K562 (cell line): ENCODE measurements at regions not wholly inside any gene's neighbourhood (a gene's known extent, or its start where the extent isn't known, plus 50 kb on each side); places are given as distances from the start of the nearest gene placed in this dataset.

Experiments
- ATAC-seq: fragments of 200-7000 bp; cut with Tn5 transposase; 3 replicates; pipeline ENCODE4 v1.9.1; 2020; ENCODE audit warnings: moderate library complexity
- BruUV-seq: library from RNA; stranded (reverse); fragments of 400-500 nt; replicated peaks from 2 replicates; lab custom pipeline; 2021; lab: Mats Ljungman, UMichigan
- CTCF ChIA-PET: fragments of 300-600 bp; formaldehyde crosslinking; extraction: SDS; loops from one replicate; lab custom pipeline; 2021; ENCODE audit warnings: low intra/inter-chr PET ratio; lab: Yijun Ruan, JAX
- POLR2A ChIA-PET: fragments of 300-600, 350-650 bp; sonication (Branson Sonifier 250); formaldehyde crosslinking; extraction: SDS; loops from one replicate; lab custom pipeline; 2021; ENCODE audit warnings: antibody characterized with exemption, inconsistent platforms; lab: Yijun Ruan, JAX
- DNase-seq, 4 experiments: peaks; one replicate each; pipeline versions ENCODE4 v3.0.0 to v3.0.0-alpha.2; 2011 to 2018; ENCODE audit warnings: low spot score in 3 of 4, mixed read lengths in 3 of 4; ENCODE audit errors: extremely low read depth in 1 of 4
- FAIRE-seq: peaks from 2 replicates; lab custom pipeline; 2011; peaks lifted over from hg19 to GRCh38; lab: Jason Lieb, UNC
- H2AFZ ChIP-seq: 2 replicates; pipeline ENCODE4 v1.6.0; 2011; ENCODE audit warnings: low read depth, low read length, control low read depth, inconsistent platforms
- H3K27ac ChIP-seq: fragments of 200-600 bp; 3 replicates; pipeline ENCODE4 v1.8.0; 2011; ENCODE audit warnings: low read depth, mild to moderate bottlenecking, control low read depth, inconsistent platforms, low read length, moderate library complexity, mixed read lengths; ENCODE audit errors: extremely low read depth
- H3K27me3 ChIP-seq, 2 experiments: fragments of 300-600 bp in 1 of 2; 2 replicates in 1 of 2; 3 replicates in 1 of 2; pipeline versions ENCODE4 v1.6.0 to v1.8.0; 2011; ENCODE audit warnings: inconsistent platforms in 2 of 2, low read length in 2 of 2, mild to moderate bottlenecking in 1 of 2, mixed read lengths in 1 of 2, moderate library complexity in 1 of 2; ENCODE audit not compliant: control insufficient read depth in 2 of 2, insufficient read depth in 2 of 2
- H3K36me3 ChIP-seq: fragments of 300-600 bp; 3 replicates; pipeline ENCODE4 v1.8.0; 2011; ENCODE audit warnings: mild to moderate bottlenecking, low read length, inconsistent platforms; ENCODE audit not compliant: control insufficient read depth, insufficient read depth
- H3K4me1 ChIP-seq, 2 experiments: fragments of 200-600 bp in 1 of 2; replicated peaks in 1 of 2; 2 replicates in 1 of 2; 3 replicates in 1 of 2; pipeline versions ENCODE4 v1.5.1 to v1.8.0; 2011; ENCODE audit warnings: inconsistent platforms in 2 of 2, low read length in 2 of 2, mild to moderate bottlenecking in 1 of 2, mixed read lengths in 1 of 2, moderate library complexity in 1 of 2; ENCODE audit not compliant: control insufficient read depth in 2 of 2, insufficient read depth in 2 of 2
- H3K4me2 ChIP-seq: 2 replicates; pipeline ENCODE4 v1.6.1; 2011; ENCODE audit warnings: low read length, control low read depth, inconsistent platforms, mixed read lengths; ENCODE audit not compliant: insufficient read depth
- H3K4me3 ChIP-seq: fragments of 200-600 bp; sonication (generic), shearing (Covaris generic); 2 replicates; pipeline ENCODE4 v1.5.1; 2016; ENCODE audit warnings: control low read depth, inconsistent platforms
- H3K79me2 ChIP-seq: fragments of 200-600 bp; 3 replicates; pipeline ENCODE4 v1.8.0; 2011; ENCODE audit warnings: low read length, inconsistent platforms; ENCODE audit not compliant: control insufficient read depth, insufficient read depth
- H3K9ac ChIP-seq, 2 experiments: 2 replicates each; pipeline versions ENCODE4 v1.6.0 to v1.6.1; 2011; ENCODE audit warnings: low read depth in 2 of 2, low read length in 2 of 2, control low read depth in 1 of 2, inconsistent platforms in 1 of 2, mild to moderate bottlenecking in 1 of 2, mixed read lengths in 1 of 2; ENCODE audit not compliant: insufficient read depth in 1 of 2
- H3K9me1 ChIP-seq: one replicate; pipeline ENCODE4 v1.6.0; 2011; ENCODE audit warnings: inconsistent platforms, mild to moderate bottlenecking, low read length, moderate library complexity; ENCODE audit not compliant: control insufficient read depth, insufficient read depth
- H3K9me3 ChIP-seq: replicated peaks from 2 replicates; pipeline ENCODE4 v1.5.1; 2011; ENCODE audit warnings: low read depth, low read length, inconsistent platforms; ENCODE audit not compliant: control insufficient read depth, insufficient read depth
- H4K20me1 ChIP-seq: replicated peaks from 2 replicates; pipeline ENCODE4 v1.6.1; 2011; ENCODE audit warnings: low read length, inconsistent platforms, mixed read lengths; ENCODE audit not compliant: control insufficient read depth, insufficient read depth
- BCL6 ChIP-seq: fragments of 250-450 bp; sonication (Bioruptor Pico); IDR thresholded peaks from 2 replicates; pipeline ENCODE4 v1.4.0; 2020
- CREB5 ChIP-seq: fragments of 250-450 bp; sonication (Bioruptor Pico); IDR thresholded peaks from 2 replicates; pipeline ENCODE4 v1.5.0; 2020; ENCODE audit warnings: mild to moderate bottlenecking
- FOXK2 ChIP-seq, 2 experiments: fragments of 450-650 bp; IDR thresholded peaks in 1 of 2; conservative IDR thresholded peaks in 1 of 2; 2 replicates each; pipeline ENCODE4 v1.6.1; 2016; ENCODE audit warnings: low read depth in 2 of 2, mild to moderate bottlenecking in 1 of 2
- GTF2F1 ChIP-seq: IDR thresholded peaks from 2 replicates; pipeline ENCODE4 v1.6.1; 2011; ENCODE audit warnings: low read depth, low read length, improper control_type of control experiment
- HDAC8 ChIP-seq: fragments of 450-650 bp; IDR thresholded peaks from 2 replicates; pipeline ENCODE4 v1.6.1; 2016; ENCODE audit warnings: mild to moderate bottlenecking, missing genetic modification characterization, moderate library complexity, missing compliant biosample characterization
- HMG20B ChIP-seq: fragments of 250-450 bp; sonication (Bioruptor Pico); IDR thresholded peaks from 2 replicates; pipeline ENCODE4 v1.5.0; 2021; ENCODE audit warnings: mild to moderate bottlenecking
- HNRNPK ChIP-seq: fragments of 200-400 bp; formaldehyde crosslinking; IDR thresholded peaks from one replicate; pipeline ENCODE4 v1.6.1; 2018; ENCODE audit warnings: mild to moderate bottlenecking, low read depth, low read length; ENCODE audit not compliant: poor library complexity, severe bottlenecking
- NBN ChIP-seq: fragments of 450-650 bp; IDR thresholded peaks from 2 replicates; pipeline ENCODE4 v1.6.1; 2016; ENCODE audit warnings: low read depth, mild to moderate bottlenecking
- NCOR1 ChIP-seq: fragments of 450-650 bp; IDR thresholded peaks from 2 replicates; pipeline ENCODE4 v1.6.1; 2016; ENCODE audit warnings: mild to moderate bottlenecking, moderate library complexity
- NR1H2 ChIP-seq: sonication (generic); formaldehyde crosslinking; IDR thresholded peaks from 2 replicates; pipeline ENCODE4 v1.4.0; 2020; ENCODE audit warnings: mild to moderate bottlenecking, missing genetic modification reagents
- PHF8 ChIP-seq: fragments of 200-600 bp; sonication (generic); IDR thresholded peaks from 2 replicates; pipeline ENCODE4 v1.6.1; 2012; ENCODE audit warnings: mixed run types, mild to moderate bottlenecking, inconsistent platforms, low read length, moderate library complexity, borderline replicate concordance
- RAD21 ChIP-seq, 2 experiments: fragments of 250-450 bp in 1 of 2; fragments of 450-650 bp in 1 of 2; sonication (Bioruptor Pico) in 1 of 2; formaldehyde crosslinking in 1 of 2; IDR thresholded peaks in 1 of 2; conservative IDR thresholded peaks in 1 of 2; 2 replicates each; pipeline versions ENCODE4 v1.4.0 to v1.8.0; 2020 to 2022; ENCODE audit warnings: mild to moderate bottlenecking in 2 of 2, moderate library complexity in 1 of 2
- RFX1 ChIP-seq: fragments of 450-650 bp; IDR thresholded peaks from 2 replicates; pipeline ENCODE4 v1.6.1; 2016; ENCODE audit warnings: mild to moderate bottlenecking, moderate library complexity
- SLC30A9 ChIP-seq: fragments of 250-450 bp; sonication (Bioruptor Pico); IDR thresholded peaks from 2 replicates; pipeline ENCODE4 v1.8.0; 2022; ENCODE audit warnings: mild to moderate bottlenecking, moderate library complexity
- SUPT5H ChIP-seq: fragments of 450-650 bp; IDR thresholded peaks from 2 replicates; pipeline ENCODE4 v1.6.1; 2016
- THAP7 ChIP-seq: fragments of 250-450 bp; sonication (Bioruptor Pico); IDR thresholded peaks from 2 replicates; pipeline ENCODE4 v1.5.0; 2021
- U2AF2 ChIP-seq: fragments of 200-400 bp; formaldehyde crosslinking; optimal IDR thresholded peaks from 2 replicates; pipeline ENCODE3; 2017; ENCODE audit warnings: low read depth, mild to moderate bottlenecking, low read length
- ZBTB11 ChIP-seq, 3 experiments: fragments of 200-800 bp in 1 of 3; fragments of 250-450 bp in 1 of 3; fragments of 450-650 bp in 1 of 3; sonication (Bioruptor Pico) in 1 of 3; sonication (Bioruptor generic) in 1 of 3; formaldehyde crosslinking in 1 of 3; IDR thresholded peaks; 2 replicates each; pipeline versions ENCODE4 v1.6.1 to v1.8.0; 2016 to 2022; ENCODE audit warnings: mild to moderate bottlenecking in 2 of 3, missing genetic modification characterization in 2 of 3, missing compliant biosample characterization in 1 of 3, moderate library complexity in 1 of 3
- ZNF583 ChIP-seq: fragments of 250-450 bp; sonication (Bioruptor Pico); IDR thresholded peaks from 2 replicates; pipeline ENCODE4 v1.4.0; 2020
- ZSCAN32 ChIP-seq: fragments of 450-650 bp; formaldehyde crosslinking; IDR thresholded peaks from 2 replicates; pipeline ENCODE4 v1.4.0; 2020; ENCODE audit warnings: mild to moderate bottlenecking, moderate library complexity
- WGBS: fragments of 100-300 bp; shearing (Covaris generic); methylation state at CpG from one replicate; pipeline ENCODE4 v1.1.6; 2016; ENCODE audit warnings: low coverage, mixed read lengths; ENCODE audit not compliant: insufficient coverage; ENCODE audit errors: missing lambda C conversion rate; 5-methylcytosine and 5-hydroxymethylcytosine counted together
- in situ Hi-C: fragments of 300-500 bp; cut with MboI; formaldehyde crosslinking; loops from 4 replicates; pipeline ENCODE4 v1.15.0; 2018; ENCODE audit warnings: inconsistent platforms, mixed read lengths
- intact Hi-C: fragments of 100-400 bp; cut with micrococcal nuclease; formaldehyde crosslinking; loops from 2 replicates; pipeline ENCODE4 v1.14.2; 2022

- no peak for DNase-seq
Measured at GRCh38 chr4:59380841-59381366, 1819.2 kb upstream of the ADGRL3 start.

More at GRCh38 chr4:59380841-59381366, 1819.2 kb upstream of the ADGRL3 start:
- no peaks in the 10 kb centered on the region for H4K20me1 ChIP-seq
- TF ChIP-seq RFX1 (no peak), PHF8 (no peak), SUPT5H (no peak), HMG20B (CRISPR knock-in tag) (no peak), ZSCAN32 (CRISPR knock-in tag) (no peak), NBN (no peak), ZNF583 (CRISPR knock-in tag) (no peak), NR1H2 (CRISPR knock-in tag) (no peak), SLC30A9 (CRISPR knock-in tag) (no peak), RAD21 (CRISPR knock-in tag; conservative IDR thresholded peaks at IDR 0.05 in 1 of 2, IDR thresholded peaks at IDR 0.05 in 1 of 2) (no peak), HNRNPK (no peak), FOXK2 (conservative IDR thresholded peaks at IDR 0.05 in 1 of 2, IDR thresholded peaks at IDR 0.05 in 1 of 2; ENCODE audit: low read depth in 2 of 2) (no peak), HDAC8 (tag) (no peak), ZBTB11 (CRISPR knock-in tag; IDR thresholded peaks at IDR 0.05) (no peak), GTF2F1 (no peak), NCOR1 (no peak), THAP7 (no peak), BCL6 (CRISPR knock-in tag) (no peak), U2AF2 (no peak), CREB5 (CRISPR knock-in tag) (no peak)
- H3K9ac ChIP-seq: no peak overlapping the region
- no peaks in the 10 kb centered on the region for H3K9me1 ChIP-seq
- ChIA-PET POLR2A (interaction anchor here (0.6 kb wide), 1 partner anchor 96 kb away, joined by 3 read pairs; no protein-coding TSS in a partner anchor), CTCF (no interaction called here)
- no peak overlapping the region for H3K4me2 ChIP-seq
- intact Hi-C loops (no loop called here), in situ Hi-C loops (no loop called here)
- 10% methylated on average over 2 of the region's 2 CpGs for WGBS
- no peak overlapping the region for H3K27ac ChIP-seq
- no peaks in the 10 kb centered on the region for H3K4me1 ChIP-seq
- no peak overlapping the region for H2AFZ ChIP-seq
- H3K79me2 ChIP-seq: no peaks in the 10 kb centered on the region
- no peaks in the 10 kb centered on the region for H3K27me3 ChIP-seq
- BruUV-seq: no TSS peak
- no peak overlapping the region for H3K4me3 ChIP-seq
- FAIRE-seq (no peak), ATAC-seq (no peak)
- H3K9me3 ChIP-seq: 0 out of 2 replicates have a peak, but pooled peaks cover 2% of the 10 kb centered on the region
- no peaks in the 10 kb centered on the region for H3K36me3 ChIP-seq
